ENCODE measurements at regions not wholly inside any gene's neighbourhood (a gene's known extent, or its start where the extent isn't known, plus 50 kb on each side); places are given as distances from the start of the nearest gene placed in this dataset.

DNA sequence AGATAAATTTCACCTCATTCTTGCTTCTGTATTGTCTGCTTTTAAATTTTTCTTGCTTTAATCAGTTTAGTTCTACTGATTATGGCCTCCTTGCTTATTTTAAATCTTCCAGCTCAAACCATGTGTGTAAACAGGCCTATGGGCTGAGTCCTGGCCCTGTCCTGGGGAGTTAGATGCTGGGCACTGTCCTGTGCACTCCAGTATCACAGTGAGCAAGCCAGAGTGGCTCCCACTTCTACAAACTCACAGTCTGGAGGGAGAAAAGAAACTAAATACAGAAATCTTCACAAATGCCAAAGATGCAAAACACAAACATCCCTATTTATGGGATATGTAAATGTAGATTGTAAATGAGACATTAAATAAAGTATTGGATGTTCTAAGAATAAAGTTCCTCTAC is 101.1 kb upstream of the POGK start:
- TF ChIP-seq RAD21 (conservative IDR thresholded peaks at IDR 0.05) (no peak), SMC3 (conservative IDR thresholded peaks at IDR 0.05; ENCODE audit: poor library complexity) (no peak), CTCF (IDR thresholded peaks at IDR 0.05; ENCODE audit: poor library complexity, severe bottlenecking) (no peak), MXI1 (conservative IDR thresholded peaks at IDR 0.05; ENCODE audit: poor library complexity, severe bottlenecking) (no peak), TAF1 (IDR thresholded peaks at IDR 0.05; ENCODE audit: low read depth) (no peak), POLR2AphosphoS5 (IDR thresholded peaks at IDR 0.05) (no peak), REST (IDR thresholded peaks at IDR 0.05; ENCODE audit: borderline replicate concordance) (no peak), EZH2 (IDR thresholded peaks at IDR 0.05; ENCODE audit: borderline replicate concordance, insufficient read depth, low read length, poor library complexity, severe bottlenecking) (no peak)
- H3K9me3 ChIP-seq (ENCODE audit: low read length): no peaks in the 10 kb centered on the region
- H3K36me3 ChIP-seq (ENCODE audit: insufficient read depth, low read length): no peaks in the 10 kb centered on the region
- no peak overlapping the region for H3K9ac ChIP-seq (ENCODE audit: low read length)
- H3K27me3 ChIP-seq (ENCODE audit: insufficient read depth, low read depth, low read length): no peaks in the 10 kb centered on the region
- H3K79me2 ChIP-seq (replicated peaks; ENCODE audit: insufficient read depth, low read length): no peaks in the 10 kb centered on the region
- H3K4me2 ChIP-seq (ENCODE audit: low read length): no peak overlapping the region
- no peak overlapping the region for H3K27ac ChIP-seq (ENCODE audit: low read length)
- H3F3A ChIP-seq (ENCODE audit: insufficient read depth, low read length, poor library complexity, severe bottlenecking): no peaks in the 10 kb centered on the region
- H4K20me1 ChIP-seq (ENCODE audit: insufficient read depth): no peaks in the 10 kb centered on the region
- no peak overlapping the region for H2AFZ ChIP-seq (ENCODE audit: low read depth, low read length)
- H3K4me3 ChIP-seq (ENCODE audit: low read length): no peak overlapping the region
- H3K9me2 ChIP-seq (ENCODE audit: insufficient read depth, low read length): no peaks in the 10 kb centered on the region

- TF ChIP-seq SMC3 (conservative IDR thresholded peaks at IDR 0.05; ENCODE audit: poor library complexity) (no peak), EP300 (conservative IDR thresholded peaks at IDR 0.05; ENCODE audit: poor library complexity, severe bottlenecking) (no peak)
- no peaks in the 10 kb centered on the region for H3K9me2 ChIP-seq (ENCODE audit: insufficient read depth, low read length)
- H3F3A ChIP-seq (ENCODE audit: insufficient read depth, low read length, poor library complexity, severe bottlenecking): no peaks in the 10 kb centered on the region
Measured at GRCh38 chr1:166738873-166739272, 100.4 kb upstream of the POGK start.

More at GRCh38 chr1:166738873-166739272, 100.4 kb upstream of the POGK start:
- H3K9me3 ChIP-seq (ENCODE audit: low read length): no peaks in the 10 kb centered on the region
- H3K4me3 ChIP-seq (ENCODE audit: low read length): no peak overlapping the region
- H3K4me2 ChIP-seq (ENCODE audit: low read length): no peak overlapping the region
- H3K27ac ChIP-seq (ENCODE audit: low read length): no peak overlapping the region
- H4K20me1 ChIP-seq (ENCODE audit: insufficient read depth): no peaks in the 10 kb centered on the region
- no peaks in the 10 kb centered on the region for H3K36me3 ChIP-seq (ENCODE audit: insufficient read depth, low read length)
- H3K27me3 ChIP-seq (ENCODE audit: insufficient read depth, low read depth, low read length): no peaks in the 10 kb centered on the region
- no peak overlapping the region for H2AFZ ChIP-seq (ENCODE audit: low read depth, low read length)
- H3K9ac ChIP-seq (ENCODE audit: low read length): no peak overlapping the region
- no peaks in the 10 kb centered on the region for H3K79me2 ChIP-seq (replicated peaks; ENCODE audit: insufficient read depth, low read length)

Measured in neural cell (in vitro differentiated cells).